ENCODE measurements at regions not wholly inside any gene's neighbourhood (a gene's known extent, or its start where the extent isn't known, plus 50 kb on each side); places are given as distances from the start of the nearest gene placed in this dataset.

DNA sequence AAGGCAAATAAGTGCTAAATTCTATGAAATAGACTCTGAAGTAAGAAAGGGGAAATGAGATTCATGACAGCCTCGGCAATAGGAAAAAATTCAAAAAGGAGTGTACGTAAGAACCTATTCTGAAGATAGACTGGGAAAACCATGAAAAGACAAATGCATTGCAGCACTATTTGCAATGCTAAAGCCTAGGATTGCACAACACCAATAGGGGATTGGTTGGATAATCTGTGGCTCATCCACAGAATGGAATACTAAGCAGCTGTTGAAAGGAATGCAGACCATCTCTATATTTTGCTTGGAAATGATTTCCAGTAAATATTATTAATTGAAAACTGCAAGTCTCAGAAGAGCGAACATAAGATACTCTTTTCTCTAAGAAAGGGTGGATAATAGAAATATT lies 91.7 kb upstream of the CLMP start:
- no peak for ATAC-seq (replicated peaks in 1 of 2)
- Mint-ChIP-seq H3K4me1 (ENCODE audit: low read depth) (no peaks in the 10 kb centered on the region), H3K27ac (no peak overlapping the region), H3K27me3 (ENCODE audit: low read depth) (peaks cover 30% of the 10 kb centered on the region), H3K36me3 (ENCODE audit: insufficient read depth in 2 of 2) (no peaks in the 10 kb centered on the region), H3K4me3 (no peak overlapping the region), H3K9me3 (no peaks in the 10 kb centered on the region)
- DNase-seq = no peak

DNA sequence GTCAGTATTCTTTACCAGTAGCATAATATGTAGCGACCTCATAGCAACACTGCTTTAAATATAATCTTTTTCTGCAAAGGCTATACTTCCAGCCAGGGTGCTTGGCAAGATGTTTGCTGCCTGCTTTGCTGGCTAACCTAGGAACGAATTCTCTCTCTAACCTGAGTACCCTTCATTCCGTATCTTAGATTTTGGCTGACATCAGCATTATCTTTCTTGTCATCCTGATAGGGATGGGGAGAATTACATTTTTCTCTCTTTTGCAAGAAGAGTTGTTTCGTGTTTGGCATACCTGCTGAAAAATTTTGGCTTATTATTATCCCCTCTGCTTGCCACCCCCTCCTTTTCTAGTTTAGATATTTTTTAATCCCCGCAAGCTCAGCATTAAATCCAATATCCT lies 91.2 kb upstream of the CLMP start:
- no peak overlapping the region for H3K4me3 Mint-ChIP-seq
- ATAC-seq (replicated peaks in 1 of 2) (no peak), DNase-seq (no peak)
- no peaks in the 10 kb centered on the region for H3K4me1 Mint-ChIP-seq (ENCODE audit: low read depth)
- no peak overlapping the region for H3K27ac Mint-ChIP-seq
- no peaks in the 10 kb centered on the region for H3K36me3 Mint-ChIP-seq (ENCODE audit: insufficient read depth in 2 of 2)
- peaks cover 35% of the 10 kb centered on the region for H3K27me3 Mint-ChIP-seq (ENCODE audit: low read depth)
- no peaks in the 10 kb centered on the region for H3K9me3 Mint-ChIP-seq

DNA sequence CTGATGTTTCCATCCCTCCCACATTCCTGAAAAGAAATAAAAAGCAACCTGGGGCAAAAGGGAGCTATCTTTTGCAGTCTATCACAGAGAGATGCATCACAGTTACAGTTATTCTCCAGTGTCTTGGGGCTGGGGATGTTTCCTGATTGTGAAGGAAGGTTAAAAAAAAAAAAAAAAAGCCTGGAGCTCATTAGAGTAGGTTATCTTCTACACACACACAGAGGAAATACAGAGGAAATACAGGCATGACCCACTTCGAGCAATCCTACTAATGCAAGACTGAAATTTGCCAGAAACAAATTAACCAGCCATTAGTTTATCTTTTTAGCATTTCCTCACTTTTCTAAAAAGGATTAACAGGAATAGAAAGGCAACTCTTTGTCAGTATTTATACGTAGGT lies 89.4 kb upstream of the CLMP start:
- no peak for DNase-seq
- Mint-ChIP-seq H3K27me3 (ENCODE audit: low read depth) (peaks cover 44% of the 10 kb centered on the region), H3K4me3 (no peak overlapping the region), H3K36me3 (ENCODE audit: insufficient read depth in 2 of 2) (no peaks in the 10 kb centered on the region), H3K9me3 (no peaks in the 10 kb centered on the region), H3K4me1 (ENCODE audit: low read depth) (no peaks in the 10 kb centered on the region), H3K27ac (no peak overlapping the region)
- no peak for ATAC-seq (replicated peaks in 1 of 2)

DNA sequence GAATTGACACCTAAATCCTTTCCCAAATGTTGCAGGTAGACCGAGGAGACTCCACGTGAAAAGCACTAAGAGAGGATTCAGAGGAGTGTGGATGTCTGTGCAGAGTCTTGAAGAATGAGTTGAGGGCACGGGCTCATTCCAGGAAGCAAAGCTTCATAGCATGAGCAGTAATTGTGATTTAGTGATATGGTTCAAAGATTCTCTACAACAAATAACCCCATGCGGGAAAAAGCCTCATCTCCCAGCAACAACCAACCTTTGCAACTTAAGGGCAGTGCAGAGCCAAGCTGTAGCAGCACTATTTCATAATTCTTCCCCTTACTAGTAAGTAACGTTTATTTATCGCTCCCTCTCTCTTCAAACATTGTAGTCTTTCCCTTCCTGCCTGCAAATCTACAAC lies 87.5 kb upstream of the CLMP start:
- Mint-ChIP-seq H3K4me3 (no peak overlapping the region), H3K27ac (no peak overlapping the region), H3K27me3 (ENCODE audit: low read depth) (peaks cover 51% of the 10 kb centered on the region), H3K36me3 (ENCODE audit: insufficient read depth in 2 of 2) (no peaks in the 10 kb centered on the region), H3K4me1 (ENCODE audit: low read depth) (no peaks in the 10 kb centered on the region), H3K9me3 (no peaks in the 10 kb centered on the region)
- no peak for ATAC-seq (replicated peaks in 1 of 2)
- no peak for DNase-seq

DNA sequence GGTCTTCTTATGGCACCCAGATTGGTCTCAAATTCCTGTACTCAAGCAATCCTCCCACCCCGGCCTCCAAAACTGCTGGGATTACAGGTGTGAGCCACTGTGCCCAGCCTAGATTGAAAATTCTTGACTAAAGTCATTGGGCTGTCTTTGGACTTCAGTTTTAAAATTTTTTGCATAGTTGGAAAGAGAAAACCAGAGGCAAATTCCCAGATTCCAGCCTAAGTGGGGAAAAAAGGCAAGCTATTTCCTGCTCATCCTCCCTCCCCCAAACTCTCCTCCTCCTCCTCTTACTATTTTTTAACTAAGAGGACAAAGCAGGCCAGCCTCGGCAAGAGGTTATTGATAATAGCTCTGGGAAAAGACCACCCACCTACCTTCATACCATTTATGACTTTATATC lies 78.6 kb upstream of the CLMP start:
- Mint-ChIP-seq H3K4me1 (ENCODE audit: low read depth) (no peaks in the 10 kb centered on the region), H3K9me3 (no peaks in the 10 kb centered on the region), H3K4me3 (no peak overlapping the region), H3K36me3 (ENCODE audit: insufficient read depth in 2 of 2) (no peaks in the 10 kb centered on the region), H3K27ac (no peak overlapping the region), H3K27me3 (ENCODE audit: low read depth) (peaks cover 11% of the 10 kb centered on the region)
- ATAC-seq (replicated peaks in 1 of 2) (no peak), DNase-seq (no peak)

DNA sequence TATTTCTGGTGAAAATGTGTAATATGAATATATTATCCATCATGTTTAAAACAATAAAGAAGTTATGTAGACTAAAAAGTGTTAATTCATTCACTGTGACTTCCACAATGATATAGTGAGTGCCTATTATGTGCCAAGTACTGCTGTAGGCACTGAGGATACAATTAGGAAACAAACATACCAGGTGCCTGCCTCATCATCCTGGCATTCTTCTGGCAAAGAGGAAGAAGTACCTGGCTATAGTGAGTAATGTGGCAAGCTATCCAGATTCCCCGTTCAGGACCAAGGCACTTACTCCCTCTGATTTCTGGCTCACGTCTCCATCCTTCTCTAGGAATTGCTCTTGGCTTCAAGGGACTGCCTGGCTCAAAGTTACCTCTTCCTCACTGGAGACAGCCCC lies 77.5 kb upstream of the CLMP start:
- no peaks in the 10 kb centered on the region for H3K36me3 Mint-ChIP-seq (ENCODE audit: insufficient read depth in 2 of 2)
- no peak for ATAC-seq (replicated peaks in 1 of 2)
- no peaks in the 10 kb centered on the region for H3K9me3 Mint-ChIP-seq
- H3K4me3 Mint-ChIP-seq = no peak overlapping the region
- no peak for DNase-seq
- no peaks in the 10 kb centered on the region for H3K4me1 Mint-ChIP-seq (ENCODE audit: low read depth)
- peaks cover 3% of the 10 kb centered on the region for H3K27me3 Mint-ChIP-seq (ENCODE audit: low read depth)
- no peak overlapping the region for H3K27ac Mint-ChIP-seq

DNA sequence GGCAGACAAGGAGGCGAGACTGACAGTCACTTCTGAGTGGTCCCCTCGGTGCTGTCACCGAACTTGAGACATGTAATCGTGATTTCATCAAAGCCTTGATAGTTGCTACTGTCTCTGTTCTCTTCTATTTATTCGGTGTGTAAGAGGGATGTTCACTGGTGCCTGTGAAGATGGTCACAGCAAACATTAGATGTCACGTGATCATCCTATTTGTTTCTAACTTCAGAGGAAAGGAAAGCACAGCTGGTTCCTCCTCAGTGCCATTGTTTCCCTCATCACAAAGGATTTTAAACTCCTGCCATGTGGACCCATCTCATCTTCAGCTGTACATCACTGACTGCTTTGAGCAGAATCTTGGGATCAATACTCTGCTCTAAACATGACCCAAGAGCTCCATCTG lies 73.1 kb upstream of the CLMP start:
- Mint-ChIP-seq H3K27ac (no peak overlapping the region), H3K36me3 (ENCODE audit: insufficient read depth in 2 of 2) (no peaks in the 10 kb centered on the region), H3K27me3 (ENCODE audit: low read depth) (peaks cover 26% of the 10 kb centered on the region), H3K4me1 (ENCODE audit: low read depth) (no peaks in the 10 kb centered on the region), H3K4me3 (no peak overlapping the region), H3K9me3 (no peaks in the 10 kb centered on the region)
- no peak for DNase-seq
- ATAC-seq (replicated peaks in 1 of 2) = no peak

DNA sequence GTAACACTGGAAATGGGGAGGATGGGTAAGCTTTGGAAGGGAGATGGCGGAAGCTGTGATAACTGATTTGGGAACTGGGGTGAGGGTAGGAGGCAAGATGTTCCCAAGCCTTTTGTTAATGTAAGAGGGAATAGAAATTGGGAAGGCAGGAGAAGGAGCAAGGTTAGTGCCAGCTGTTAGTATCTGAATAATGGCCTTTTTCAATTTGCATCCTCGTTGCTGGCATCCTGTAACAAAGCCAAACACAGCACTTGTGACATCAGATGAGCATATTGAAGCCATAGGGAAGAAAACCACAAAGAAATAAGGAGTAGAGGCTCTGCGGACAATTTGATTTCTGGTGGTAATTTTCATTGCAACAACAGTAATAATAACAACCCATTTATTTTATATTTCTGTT lies 70.9 kb upstream of the CLMP start:
- Mint-ChIP-seq H3K9me3 (no peaks in the 10 kb centered on the region), H3K4me3 (no peak overlapping the region), H3K36me3 (ENCODE audit: insufficient read depth in 2 of 2) (no peaks in the 10 kb centered on the region), H3K27ac (no peak overlapping the region), H3K27me3 (ENCODE audit: low read depth) (peaks cover 44% of the 10 kb centered on the region), H3K4me1 (ENCODE audit: low read depth) (peaks cover 9% of the 10 kb centered on the region)
- DNase-seq (no peak), ATAC-seq (replicated peaks in 1 of 2) (no peak)

DNA sequence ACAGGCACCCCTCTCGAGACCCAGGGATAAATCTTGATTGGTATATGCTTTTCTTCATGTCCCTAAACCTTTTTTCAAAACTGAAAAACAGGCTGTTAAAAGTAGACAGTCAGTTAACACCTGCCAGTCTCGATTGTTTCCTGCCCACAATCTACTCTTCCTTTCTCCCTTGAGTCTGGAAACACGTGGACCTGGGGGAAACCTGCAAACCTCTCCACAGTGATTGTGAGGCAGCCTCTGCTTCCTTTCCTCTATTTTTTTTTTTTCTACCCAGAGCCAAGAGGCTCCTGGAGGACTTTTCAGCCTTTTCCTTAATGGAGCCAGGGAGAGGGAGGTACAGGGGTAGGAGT lies 69.4 kb upstream of the CLMP start:
- H3K4me3 Mint-ChIP-seq = no peak overlapping the region
- no peak overlapping the region for H3K27ac Mint-ChIP-seq
- DNase-seq = no peak
- no peak for ATAC-seq (replicated peaks in 1 of 2)
- peaks cover 9% of the 10 kb centered on the region for H3K4me1 Mint-ChIP-seq (ENCODE audit: low read depth)
- no peaks in the 10 kb centered on the region for H3K9me3 Mint-ChIP-seq
- H3K27me3 Mint-ChIP-seq (ENCODE audit: low read depth) = peaks cover 44% of the 10 kb centered on the region
- H3K36me3 Mint-ChIP-seq (ENCODE audit: insufficient read depth in 2 of 2) = no peaks in the 10 kb centered on the region

DNA sequence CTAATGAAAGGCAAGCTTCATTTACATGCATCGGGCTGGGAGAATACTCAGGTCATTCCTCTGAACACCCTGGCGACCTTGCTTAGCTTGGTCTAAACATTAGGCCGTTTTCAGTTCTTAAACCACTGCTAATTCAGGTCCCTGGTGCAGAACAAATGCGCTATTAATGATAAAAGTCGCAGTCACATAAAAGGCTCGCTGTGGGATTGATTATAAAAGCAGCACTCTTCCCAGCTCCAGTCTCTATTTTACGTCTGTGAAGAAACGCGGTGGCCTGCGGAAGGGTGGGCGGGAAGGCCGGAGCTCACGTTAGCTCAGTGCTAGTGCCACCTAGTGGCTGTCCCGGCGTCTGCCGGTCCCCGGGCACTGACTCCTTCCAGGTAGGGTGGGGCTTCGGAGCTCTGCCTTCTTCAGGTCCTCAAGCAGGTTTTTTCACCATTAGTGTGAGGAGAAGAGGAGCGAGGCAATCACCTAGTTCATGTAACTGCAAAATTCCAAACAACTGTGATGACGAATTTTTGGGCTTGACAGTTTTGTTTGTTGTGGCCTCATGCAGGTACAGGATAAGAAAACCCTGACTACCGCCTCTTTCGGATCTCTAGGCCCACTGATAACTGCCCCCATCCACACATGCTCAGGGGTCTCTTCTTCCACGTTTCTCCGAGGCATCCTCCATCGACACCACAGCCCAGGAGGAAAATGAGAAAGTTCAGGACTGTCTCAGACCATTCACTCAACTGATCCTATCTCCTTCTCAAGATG lies 66.5 kb upstream of the CLMP start:
- H3K4me3 Mint-ChIP-seq = peak overlapping the region; percentile 15 to 56
- ATAC-seq (replicated peaks in 1 of 2) (peak; percentile 84 to 85), DNase-seq (peak; percentile 74 to 81)
- H3K4me1 Mint-ChIP-seq (ENCODE audit: low read depth) = peaks cover 9% of the 10 kb centered on the region
- peaks cover 3% of the 10 kb centered on the region in 2 donors for H3K9me3 Mint-ChIP-seq
- no peak overlapping the region for H3K27ac Mint-ChIP-seq
- peaks cover 2 to 3% of the 10 kb centered on the region in 2 donors for H3K36me3 Mint-ChIP-seq (ENCODE audit: insufficient read depth in 2 of 2)
- peaks cover 44% of the 10 kb centered on the region for H3K27me3 Mint-ChIP-seq (ENCODE audit: low read depth)

DNA sequence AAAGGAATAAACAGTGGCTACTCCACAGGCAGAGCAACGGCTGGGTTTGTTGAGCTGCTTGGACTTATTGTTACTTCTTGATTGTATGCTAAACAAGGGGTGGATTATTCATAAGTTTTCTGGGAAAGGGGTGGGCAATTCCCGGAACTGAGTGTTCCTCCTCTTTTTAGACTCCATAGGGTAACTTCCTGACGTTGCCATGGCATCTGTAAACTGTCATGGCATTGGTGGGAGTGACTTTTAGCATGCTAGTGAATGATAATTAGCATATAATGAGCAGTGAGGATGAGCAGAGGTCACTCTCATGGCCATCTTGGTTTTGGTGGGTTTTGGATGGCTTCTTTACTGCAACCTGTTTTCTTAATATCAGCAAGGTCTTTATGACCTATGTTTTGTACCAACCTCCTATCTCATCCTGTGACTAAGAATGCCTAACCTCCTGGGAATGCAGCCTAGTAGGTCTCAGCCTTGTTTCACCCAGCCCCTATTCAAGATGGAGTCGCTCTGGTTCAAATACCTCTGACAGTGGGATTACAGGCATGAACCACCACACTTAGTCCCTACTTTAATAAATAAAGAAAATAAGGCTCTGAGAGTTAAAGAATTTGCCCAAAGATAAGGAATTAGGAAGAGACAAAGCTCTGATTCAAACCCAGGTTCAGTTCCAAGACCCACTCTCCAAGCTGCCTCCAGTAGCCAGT lies 65.6 kb upstream of the CLMP start:
- ATAC-seq (replicated peaks in 1 of 2) (no peak), DNase-seq (no peak)
- H3K27ac Mint-ChIP-seq = no peak overlapping the region
- peaks cover 3% of the 10 kb centered on the region in 2 donors for H3K9me3 Mint-ChIP-seq
- H3K36me3 Mint-ChIP-seq (ENCODE audit: insufficient read depth in 2 of 2) = peaks cover 2 to 3% of the 10 kb centered on the region in 2 donors
- no peak overlapping the region for H3K4me3 Mint-ChIP-seq
- H3K4me1 Mint-ChIP-seq (ENCODE audit: low read depth) = peaks cover 9% of the 10 kb centered on the region
- peaks cover 42% of the 10 kb centered on the region for H3K27me3 Mint-ChIP-seq (ENCODE audit: low read depth)

DNA sequence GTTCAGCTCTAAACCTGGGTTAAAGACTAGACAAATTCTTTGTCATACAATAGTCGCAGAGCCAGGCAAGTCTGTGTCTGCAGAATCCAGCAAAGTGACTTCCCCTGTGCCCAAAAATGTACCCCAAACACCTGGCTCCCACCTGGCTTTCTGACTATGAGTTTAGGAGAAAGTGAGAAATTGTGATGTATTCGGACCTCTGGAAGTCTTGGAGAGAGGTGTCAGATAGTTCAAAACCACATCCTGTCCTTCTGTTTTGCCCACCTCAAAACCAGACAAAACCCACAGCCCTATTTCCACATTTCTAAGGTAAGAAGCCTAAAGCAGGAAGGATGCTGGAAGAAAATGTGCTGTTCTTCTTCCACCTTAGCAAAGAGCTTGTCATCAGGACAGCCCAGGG lies 63.8 kb upstream of the CLMP start:
- Mint-ChIP-seq H3K27me3 (ENCODE audit: low read depth) (peaks cover 24% of the 10 kb centered on the region), H3K27ac (no peak overlapping the region), H3K9me3 (peaks cover 3% of the 10 kb centered on the region in 2 donors), H3K36me3 (ENCODE audit: insufficient read depth in 2 of 2) (peaks cover 2 to 3% of the 10 kb centered on the region in 2 donors), H3K4me1 (ENCODE audit: low read depth) (peaks cover 9% of the 10 kb centered on the region), H3K4me3 (no peak overlapping the region)
- ATAC-seq (replicated peaks in 1 of 2) = no peak
- no peak for DNase-seq

DNA sequence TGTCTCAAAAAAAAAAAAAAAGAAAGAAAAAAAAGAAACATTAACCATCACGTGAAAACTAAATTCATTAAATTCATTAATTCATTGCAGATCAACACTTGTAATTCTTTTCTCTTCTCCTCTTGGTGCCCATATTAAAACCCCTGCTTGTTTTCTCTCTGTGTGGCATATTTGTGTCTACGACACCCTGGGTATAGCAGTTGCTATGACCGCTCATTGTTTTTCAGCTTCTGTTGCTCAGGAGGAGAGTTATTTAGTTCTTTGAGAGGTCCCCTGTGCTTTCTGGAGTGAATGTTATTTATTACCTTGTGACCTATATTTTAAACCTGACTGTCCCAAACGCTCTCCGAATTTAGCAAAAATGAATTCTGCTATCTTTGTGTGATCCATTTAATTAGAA lies 62.3 kb upstream of the CLMP start:
- peaks cover 9% of the 10 kb centered on the region for H3K27me3 Mint-ChIP-seq (ENCODE audit: low read depth)
- H3K4me3 Mint-ChIP-seq = no peak overlapping the region
- DNase-seq (no peak), ATAC-seq (replicated peaks in 1 of 2) (no peak)
- H3K27ac Mint-ChIP-seq = no peak overlapping the region
- peaks cover 3% of the 10 kb centered on the region in 2 donors for H3K9me3 Mint-ChIP-seq
- H3K4me1 Mint-ChIP-seq (ENCODE audit: low read depth) = peaks cover 9% of the 10 kb centered on the region
- peaks cover 2 to 3% of the 10 kb centered on the region in 2 donors for H3K36me3 Mint-ChIP-seq (ENCODE audit: insufficient read depth in 2 of 2)

DNA sequence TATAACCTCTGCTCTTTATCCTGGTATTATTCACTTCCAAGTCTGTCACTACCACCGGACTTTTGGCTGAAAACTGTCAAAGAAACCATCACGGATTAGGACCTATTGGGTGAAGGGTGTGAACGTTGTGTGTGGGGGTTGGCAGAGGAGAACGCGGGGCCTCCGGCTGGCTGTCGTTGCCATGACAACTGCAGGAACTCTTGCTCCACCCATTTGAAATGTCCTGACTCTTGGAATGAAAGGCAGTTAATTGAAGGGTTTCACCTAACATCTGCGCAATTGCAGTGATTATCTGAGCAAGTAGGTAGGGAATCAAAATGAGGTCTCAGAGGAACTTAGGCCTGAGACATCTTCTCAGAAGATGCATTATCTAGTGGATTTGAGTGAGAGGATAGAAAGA lies 60.9 kb upstream of the CLMP start:
- Mint-ChIP-seq H3K9me3 (peaks cover 3% of the 10 kb centered on the region in 2 donors), H3K4me3 (no peak overlapping the region), H3K27me3 (ENCODE audit: low read depth) (no peaks in the 10 kb centered on the region), H3K4me1 (ENCODE audit: low read depth) (no peaks in the 10 kb centered on the region), H3K27ac (no peak overlapping the region), H3K36me3 (ENCODE audit: insufficient read depth in 2 of 2) (peaks cover 2 to 3% of the 10 kb centered on the region in 2 donors)
- no peak for DNase-seq
- no peak for ATAC-seq (replicated peaks in 1 of 2)
